ENCODE measurements at regions not wholly inside any gene's neighbourhood (a gene's known extent, or its start where the extent isn't known, plus 50 kb on each side); places are given as distances from the start of the nearest gene placed in this dataset.

DNA sequence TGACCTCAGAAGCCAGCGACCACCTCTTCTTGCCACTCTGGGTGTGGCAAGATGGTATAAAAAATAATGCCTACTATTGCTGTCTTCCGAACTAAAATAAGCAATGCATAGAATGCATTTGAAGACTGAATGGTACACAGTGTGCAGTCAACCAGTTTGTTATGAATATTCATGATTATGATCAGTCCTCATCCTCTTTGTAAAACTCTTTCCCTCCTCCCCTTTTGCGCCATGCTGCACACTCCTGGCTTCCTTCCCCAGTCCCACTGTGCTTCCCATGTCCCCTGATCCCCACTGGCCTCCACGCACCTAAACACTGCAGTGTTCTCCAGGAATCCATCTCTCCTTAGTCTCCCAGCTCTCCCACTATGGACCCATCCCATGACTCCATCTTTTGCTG lies 348.0 kb downstream of the SOX9 start:
- DNase-seq (ENCODE audit: low spot score) = no peak
- no peak overlapping the region for H3K27ac Mint-ChIP-seq
- H3K4me3 ChIP-seq = no peak overlapping the region
- no peaks in the 10 kb centered on the region for H3K36me3 ChIP-seq (ENCODE audit: insufficient read depth)
- H3K9me3 Mint-ChIP-seq = peaks cover under 1% of the 10 kb centered on the region; the same call in 1 of the 3 replicates
- H3K27me3 ChIP-seq (ENCODE audit: insufficient read depth) = no peaks in the 10 kb centered on the region
- no peaks in the 10 kb centered on the region for H3K9me2 ChIP-seq (ENCODE audit: insufficient read depth)
- H3K4me2 ChIP-seq = no peak overlapping the region; the same call in 1 of the 2 replicates
- no peaks in the 10 kb centered on the region for H3F3A ChIP-seq (replicated peaks; ENCODE audit: low read depth)
- no peaks in the 10 kb centered on the region for H3K79me2 ChIP-seq (replicated peaks; ENCODE audit: insufficient read depth)
- H3K36me3 Mint-ChIP-seq (ENCODE audit: low read depth) = 0 out of 3 replicates have a peak, but pooled peaks cover 3% of the 10 kb centered on the region
- H2AFZ ChIP-seq = no peak overlapping the region
- no peak overlapping the region for H3K4me3 Mint-ChIP-seq
- H4K20me1 ChIP-seq (replicated peaks; ENCODE audit: insufficient read depth) = no peaks in the 10 kb centered on the region
- ATAC-seq = no peak
- H3K4me1 Mint-ChIP-seq = peaks cover 20% of the 10 kb centered on the region
- peaks cover 26% of the 10 kb centered on the region for H3K4me1 ChIP-seq (ENCODE audit: insufficient read depth)
- no peak overlapping the region for H3K27ac ChIP-seq (ENCODE audit: low read depth)
- peaks cover 6% of the 10 kb centered on the region for H3K27me3 Mint-ChIP-seq (ENCODE audit: insufficient read depth, low read depth, poor library complexity)
- TF ChIP-seq, protein P1, sequence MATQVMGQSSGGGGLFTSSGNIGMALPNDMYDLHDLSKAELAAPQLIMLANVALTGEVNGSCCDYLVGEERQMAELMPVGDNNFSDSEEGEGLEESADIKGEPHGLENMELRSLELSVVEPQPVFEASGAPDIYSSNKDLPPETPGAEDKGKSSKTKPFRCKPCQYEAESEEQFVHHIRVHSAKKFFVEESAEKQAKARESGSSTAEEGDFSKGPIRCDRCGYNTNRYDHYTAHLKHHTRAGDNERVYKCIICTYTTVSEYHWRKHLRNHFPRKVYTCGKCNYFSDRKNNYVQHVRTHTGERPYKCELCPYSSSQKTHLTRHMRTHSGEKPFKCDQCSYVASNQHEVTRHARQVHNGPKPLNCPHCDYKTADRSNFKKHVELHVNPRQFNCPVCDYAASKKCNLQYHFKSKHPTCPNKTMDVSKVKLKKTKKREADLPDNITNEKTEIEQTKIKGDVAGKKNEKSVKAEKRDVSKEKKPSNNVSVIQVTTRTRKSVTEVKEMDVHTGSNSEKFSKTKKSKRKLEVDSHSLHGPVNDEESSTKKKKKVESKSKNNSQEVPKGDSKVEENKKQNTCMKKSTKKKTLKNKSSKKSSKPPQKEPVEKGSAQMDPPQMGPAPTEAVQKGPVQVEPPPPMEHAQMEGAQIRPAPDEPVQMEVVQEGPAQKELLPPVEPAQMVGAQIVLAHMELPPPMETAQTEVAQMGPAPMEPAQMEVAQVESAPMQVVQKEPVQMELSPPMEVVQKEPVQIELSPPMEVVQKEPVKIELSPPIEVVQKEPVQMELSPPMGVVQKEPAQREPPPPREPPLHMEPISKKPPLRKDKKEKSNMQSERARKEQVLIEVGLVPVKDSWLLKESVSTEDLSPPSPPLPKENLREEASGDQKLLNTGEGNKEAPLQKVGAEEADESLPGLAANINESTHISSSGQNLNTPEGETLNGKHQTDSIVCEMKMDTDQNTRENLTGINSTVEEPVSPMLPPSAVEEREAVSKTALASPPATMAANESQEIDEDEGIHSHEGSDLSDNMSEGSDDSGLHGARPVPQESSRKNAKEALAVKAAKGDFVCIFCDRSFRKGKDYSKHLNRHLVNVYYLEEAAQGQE (IDR thresholded peaks at IDR 0.05; ENCODE audit: unreplicated experiment) = no peak
- TF ChIP-seq POLR2AphosphoS5 (IDR thresholded peaks at IDR 0.05; ENCODE audit: low read depth) = no peak
- TF ChIP-seq, protein P2, sequence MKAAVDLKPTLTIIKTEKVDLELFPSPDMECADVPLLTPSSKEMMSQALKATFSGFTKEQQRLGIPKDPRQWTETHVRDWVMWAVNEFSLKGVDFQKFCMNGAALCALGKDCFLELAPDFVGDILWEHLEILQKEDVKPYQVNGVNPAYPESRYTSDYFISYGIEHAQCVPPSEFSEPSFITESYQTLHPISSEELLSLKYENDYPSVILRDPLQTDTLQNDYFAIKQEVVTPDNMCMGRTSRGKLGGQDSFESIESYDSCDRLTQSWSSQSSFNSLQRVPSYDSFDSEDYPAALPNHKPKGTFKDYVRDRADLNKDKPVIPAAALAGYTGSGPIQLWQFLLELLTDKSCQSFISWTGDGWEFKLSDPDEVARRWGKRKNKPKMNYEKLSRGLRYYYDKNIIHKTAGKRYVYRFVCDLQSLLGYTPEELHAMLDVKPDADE (IDR thresholded peaks at IDR 0.05) = no peak
- TF ChIP-seq, protein P3, sequence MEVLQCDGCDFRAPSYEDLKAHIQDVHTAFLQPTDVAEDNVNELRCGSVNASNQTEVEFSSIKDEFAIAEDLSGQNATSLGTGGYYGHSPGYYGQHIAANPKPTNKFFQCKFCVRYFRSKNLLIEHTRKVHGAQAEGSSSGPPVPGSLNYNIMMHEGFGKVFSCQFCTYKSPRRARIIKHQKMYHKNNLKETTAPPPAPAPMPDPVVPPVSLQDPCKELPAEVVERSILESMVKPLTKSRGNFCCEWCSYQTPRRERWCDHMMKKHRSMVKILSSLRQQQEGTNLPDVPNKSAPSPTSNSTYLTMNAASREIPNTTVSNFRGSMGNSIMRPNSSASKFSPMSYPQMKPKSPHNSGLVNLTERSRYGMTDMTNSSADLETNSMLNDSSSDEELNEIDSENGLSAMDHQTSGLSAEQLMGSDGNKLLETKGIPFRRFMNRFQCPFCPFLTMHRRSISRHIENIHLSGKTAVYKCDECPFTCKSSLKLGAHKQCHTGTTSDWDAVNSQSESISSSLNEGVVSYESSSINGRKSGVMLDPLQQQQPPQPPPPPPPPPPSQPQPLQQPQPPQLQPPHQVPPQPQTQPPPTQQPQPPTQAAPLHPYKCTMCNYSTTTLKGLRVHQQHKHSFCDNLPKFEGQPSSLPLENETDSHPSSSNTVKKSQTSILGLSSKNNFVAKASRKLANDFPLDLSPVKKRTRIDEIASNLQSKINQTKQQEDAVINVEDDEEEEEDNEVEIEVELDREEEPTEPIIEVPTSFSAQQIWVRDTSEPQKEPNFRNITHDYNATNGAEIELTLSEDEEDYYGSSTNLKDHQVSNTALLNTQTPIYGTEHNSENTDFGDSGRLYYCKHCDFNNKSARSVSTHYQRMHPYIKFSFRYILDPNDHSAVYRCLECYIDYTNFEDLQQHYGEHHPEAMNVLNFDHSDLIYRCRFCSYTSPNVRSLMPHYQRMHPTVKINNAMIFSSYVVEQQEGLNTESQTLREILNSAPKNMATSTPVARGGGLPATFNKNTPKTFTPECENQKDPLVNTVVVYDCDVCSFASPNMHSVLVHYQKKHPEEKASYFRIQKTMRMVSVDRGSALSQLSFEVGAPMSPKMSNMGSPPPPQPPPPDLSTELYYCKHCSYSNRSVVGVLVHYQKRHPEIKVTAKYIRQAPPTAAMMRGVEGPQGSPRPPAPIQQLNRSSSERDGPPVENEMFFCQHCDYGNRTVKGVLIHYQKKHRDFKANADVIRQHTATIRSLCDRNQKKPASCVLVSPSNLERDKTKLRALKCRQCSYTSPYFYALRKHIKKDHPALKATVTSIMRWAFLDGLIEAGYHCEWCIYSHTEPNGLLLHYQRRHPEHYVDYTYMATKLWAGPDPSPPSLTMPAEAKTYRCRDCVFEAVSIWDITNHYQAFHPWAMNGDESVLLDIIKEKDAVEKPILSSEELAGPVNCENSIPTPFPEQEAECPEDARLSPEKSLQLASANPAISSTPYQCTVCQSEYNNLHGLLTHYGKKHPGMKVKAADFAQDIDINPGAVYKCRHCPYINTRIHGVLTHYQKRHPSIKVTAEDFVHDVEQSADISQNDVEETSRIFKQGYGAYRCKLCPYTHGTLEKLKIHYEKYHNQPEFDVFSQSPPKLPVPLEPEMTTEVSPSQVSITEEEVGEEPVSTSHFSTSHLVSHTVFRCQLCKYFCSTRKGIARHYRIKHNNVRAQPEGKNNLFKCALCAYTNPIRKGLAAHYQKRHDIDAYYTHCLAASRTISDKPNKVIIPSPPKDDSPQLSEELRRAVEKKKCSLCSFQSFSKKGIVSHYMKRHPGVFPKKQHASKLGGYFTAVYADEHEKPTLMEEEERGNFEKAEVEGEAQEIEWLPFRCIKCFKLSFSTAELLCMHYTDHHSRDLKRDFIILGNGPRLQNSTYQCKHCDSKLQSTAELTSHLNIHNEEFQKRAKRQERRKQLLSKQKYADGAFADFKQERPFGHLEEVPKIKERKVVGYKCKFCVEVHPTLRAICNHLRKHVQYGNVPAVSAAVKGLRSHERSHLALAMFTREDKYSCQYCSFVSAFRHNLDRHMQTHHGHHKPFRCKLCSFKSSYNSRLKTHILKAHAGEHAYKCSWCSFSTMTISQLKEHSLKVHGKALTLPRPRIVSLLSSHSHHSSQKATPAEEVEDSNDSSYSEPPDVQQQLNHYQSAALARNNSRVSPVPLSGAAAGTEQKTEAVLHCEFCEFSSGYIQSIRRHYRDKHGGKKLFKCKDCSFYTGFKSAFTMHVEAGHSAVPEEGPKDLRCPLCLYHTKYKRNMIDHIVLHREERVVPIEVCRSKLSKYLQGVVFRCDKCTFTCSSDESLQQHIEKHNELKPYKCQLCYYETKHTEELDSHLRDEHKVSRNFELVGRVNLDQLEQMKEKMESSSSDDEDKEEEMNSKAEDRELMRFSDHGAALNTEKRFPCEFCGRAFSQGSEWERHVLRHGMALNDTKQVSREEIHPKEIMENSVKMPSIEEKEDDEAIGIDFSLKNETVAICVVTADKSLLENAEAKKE (CRISPR knock-in tag; IDR thresholded peaks at IDR 0.05) = no peak
- TF ChIP-seq STAT1 (IDR thresholded peaks at IDR 0.05; ENCODE audit: unreplicated experiment) = no peak
- TF ChIP-seq CREB1 (CRISPR knock-in tag; IDR thresholded peaks at IDR 0.05; ENCODE audit: low read depth) = no peak
- no peak for TF ChIP-seq EZH2 (IDR thresholded peaks at IDR 0.05; ENCODE audit: low read depth, unreplicated experiment)
- TF ChIP-seq NANOG (IDR thresholded peaks at IDR 0.05; ENCODE audit: borderline replicate concordance) = no peak
- TF ChIP-seq, protein P4, sequence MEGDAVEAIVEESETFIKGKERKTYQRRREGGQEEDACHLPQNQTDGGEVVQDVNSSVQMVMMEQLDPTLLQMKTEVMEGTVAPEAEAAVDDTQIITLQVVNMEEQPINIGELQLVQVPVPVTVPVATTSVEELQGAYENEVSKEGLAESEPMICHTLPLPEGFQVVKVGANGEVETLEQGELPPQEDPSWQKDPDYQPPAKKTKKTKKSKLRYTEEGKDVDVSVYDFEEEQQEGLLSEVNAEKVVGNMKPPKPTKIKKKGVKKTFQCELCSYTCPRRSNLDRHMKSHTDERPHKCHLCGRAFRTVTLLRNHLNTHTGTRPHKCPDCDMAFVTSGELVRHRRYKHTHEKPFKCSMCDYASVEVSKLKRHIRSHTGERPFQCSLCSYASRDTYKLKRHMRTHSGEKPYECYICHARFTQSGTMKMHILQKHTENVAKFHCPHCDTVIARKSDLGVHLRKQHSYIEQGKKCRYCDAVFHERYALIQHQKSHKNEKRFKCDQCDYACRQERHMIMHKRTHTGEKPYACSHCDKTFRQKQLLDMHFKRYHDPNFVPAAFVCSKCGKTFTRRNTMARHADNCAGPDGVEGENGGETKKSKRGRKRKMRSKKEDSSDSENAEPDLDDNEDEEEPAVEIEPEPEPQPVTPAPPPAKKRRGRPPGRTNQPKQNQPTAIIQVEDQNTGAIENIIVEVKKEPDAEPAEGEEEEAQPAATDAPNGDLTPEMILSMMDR (conservative IDR thresholded peaks at IDR 0.05; ENCODE audit: low read depth in 2 of 2) = no peak
- no peak for TF ChIP-seq ZNF114 (CRISPR knock-in tag; IDR thresholded peaks at IDR 0.05)
- TF ChIP-seq JUNB (IDR thresholded peaks at IDR 0.05; ENCODE audit: unreplicated experiment) = no peak
- TF ChIP-seq ZNF331 (CRISPR knock-in tag; IDR thresholded peaks at IDR 0.05; ENCODE audit: low read depth) = no peak
- TF ChIP-seq EZH2phosphoT487 (IDR thresholded peaks at IDR 0.05; ENCODE audit: unreplicated experiment) = no peak

Data from GM23338 (cell line).